ENCODE measurements at regions not wholly inside any gene's neighbourhood (a gene's known extent, or its start where the extent isn't known, plus 50 kb on each side); places are given as distances from the start of the nearest gene placed in this dataset.

GRCh38 chr2:17441055-17441771, 77.0 kb downstream of the RAD51AP2 start:
- TF ChIP-seq CTCF (conservative IDR thresholded peaks at IDR 0.05) (no peak), EZH2 (IDR thresholded peaks at IDR 0.05; ENCODE audit: low read depth) (no peak)

Data from PC-9 (cell line).